HG03175 (cell line): ENCODE measurements at regions not wholly inside any gene's neighbourhood (a gene's known extent, or its start where the extent isn't known, plus 50 kb on each side); places are given as distances from the start of the nearest gene placed in this dataset.
"Not testable (repeated sequence)": the region's sequence is repeated elsewhere in the genome, so short reads cannot be mapped to it uniquely, and the experiment has no call there.

ENCODE experiments used
- ATAC-seq: cut with Tn5 transposase; IDR thresholded peaks from one replicate; pipeline ENCODE4 v1.9.1; 2021; ENCODE audit warnings: mild to moderate bottlenecking, moderate library complexity; ENCODE audit not compliant: unreplicated experiment

GRCh38 chr5:56311306-56311905 lies 78.3 kb upstream of the ANKRD55 start:
- no peak for ATAC-seq

- ATAC-seq: no peak
Observed at GRCh38 chr5:56310711-56311204, 77.6 kb upstream of the ANKRD55 start.

- no peak for ATAC-seq
Observed at GRCh38 chr5:56309262-56309826, 76.2 kb upstream of the ANKRD55 start.

GRCh38 chr5:56307714-56308333 lies 74.7 kb upstream of the ANKRD55 start:
- no peak for ATAC-seq

- ATAC-seq: no peak
Observed at GRCh38 chr5:56306433-56307150, 73.5 kb upstream of the ANKRD55 start.

GRCh38 chr5:56305001-56305950 lies 72.1 kb upstream of the ANKRD55 start:
- no peak for ATAC-seq

- ATAC-seq: no peak
Observed at GRCh38 chr5:56303511-56303910, 70.4 kb upstream of the ANKRD55 start.

DNA sequence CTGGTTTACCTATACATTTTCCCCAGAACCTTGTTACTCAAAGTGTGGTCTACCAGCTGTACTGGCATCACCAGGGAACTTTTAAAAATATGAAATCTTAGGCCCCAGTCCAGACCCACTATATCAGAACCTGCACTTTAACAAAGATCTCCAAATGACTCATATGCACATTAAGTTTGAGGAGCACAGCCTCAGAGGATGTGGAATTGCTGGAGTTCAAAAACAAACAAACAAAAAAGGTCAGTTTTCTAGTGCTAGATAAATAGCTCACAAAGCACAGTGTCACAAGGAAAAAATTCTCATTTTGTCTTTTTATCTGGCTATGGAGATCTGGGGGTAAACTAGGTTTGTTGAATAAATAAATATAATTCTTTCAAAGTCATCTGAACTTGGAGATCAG lies 68.9 kb upstream of the ANKRD55 start:
- no peak for ATAC-seq

GRCh38 chr5:56301069-56301468 lies 67.9 kb upstream of the ANKRD55 start:
- ATAC-seq: no peak

- no peak for ATAC-seq
Observed at GRCh38 chr5:56299212-56299611, 66.1 kb upstream of the ANKRD55 start.

DNA sequence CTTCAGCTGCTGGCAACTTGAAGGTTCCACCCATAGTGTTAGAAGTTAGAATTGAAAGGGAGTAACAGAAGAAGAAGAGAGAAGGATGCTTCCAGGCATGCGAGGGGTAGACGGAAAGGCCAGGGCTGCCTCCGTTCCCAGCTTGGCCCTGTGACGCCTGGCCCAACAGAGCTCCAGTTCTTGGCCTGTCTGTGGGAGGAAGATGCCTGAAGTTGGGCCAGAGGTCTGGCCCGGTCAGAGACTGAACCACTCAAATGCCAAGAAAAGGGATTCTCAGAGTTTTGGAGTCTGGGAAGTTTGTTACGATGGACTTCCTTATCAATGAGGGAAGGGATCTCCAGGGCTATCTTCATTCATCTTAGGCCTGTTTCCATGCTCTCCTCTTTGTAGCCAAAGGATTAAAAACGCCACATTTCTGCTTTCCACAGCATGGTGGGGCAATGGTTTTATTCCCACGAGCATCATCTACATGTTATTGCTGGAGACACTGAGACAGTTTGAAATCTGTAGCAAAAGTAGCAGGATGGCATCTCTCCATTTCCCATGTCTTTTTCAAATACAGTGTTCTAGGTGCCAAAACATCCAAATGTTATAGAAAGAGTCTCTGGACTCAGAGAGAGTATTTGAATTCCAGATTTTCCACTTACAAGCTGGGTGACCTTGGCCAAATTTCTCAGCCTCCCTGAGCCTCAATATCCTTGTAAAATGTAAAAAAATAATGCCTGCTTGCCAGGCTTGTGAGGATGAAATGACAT lies 65.4 kb upstream of the ANKRD55 start:
- no peak for ATAC-seq

GRCh38 chr5:56297851-56298250 lies 64.7 kb upstream of the ANKRD55 start:
- no peak for ATAC-seq

- ATAC-seq: not testable (repeated sequence)
Observed at GRCh38 chr5:56295311-56295710, 62.2 kb upstream of the ANKRD55 start.

GRCh38 chr5:56294354-56294753 lies 61.2 kb upstream of the ANKRD55 start:
- no peak for ATAC-seq

GRCh38 chr5:56292874-56293273 lies 59.7 kb upstream of the ANKRD55 start:
- ATAC-seq: not testable (repeated sequence)

GRCh38 chr5:56291661-56292374 lies 58.7 kb upstream of the ANKRD55 start:
- ATAC-seq: no peak

- no peak for ATAC-seq
Observed at GRCh38 chr5:56291079-56291643, 58.0 kb upstream of the ANKRD55 start.

DNA sequence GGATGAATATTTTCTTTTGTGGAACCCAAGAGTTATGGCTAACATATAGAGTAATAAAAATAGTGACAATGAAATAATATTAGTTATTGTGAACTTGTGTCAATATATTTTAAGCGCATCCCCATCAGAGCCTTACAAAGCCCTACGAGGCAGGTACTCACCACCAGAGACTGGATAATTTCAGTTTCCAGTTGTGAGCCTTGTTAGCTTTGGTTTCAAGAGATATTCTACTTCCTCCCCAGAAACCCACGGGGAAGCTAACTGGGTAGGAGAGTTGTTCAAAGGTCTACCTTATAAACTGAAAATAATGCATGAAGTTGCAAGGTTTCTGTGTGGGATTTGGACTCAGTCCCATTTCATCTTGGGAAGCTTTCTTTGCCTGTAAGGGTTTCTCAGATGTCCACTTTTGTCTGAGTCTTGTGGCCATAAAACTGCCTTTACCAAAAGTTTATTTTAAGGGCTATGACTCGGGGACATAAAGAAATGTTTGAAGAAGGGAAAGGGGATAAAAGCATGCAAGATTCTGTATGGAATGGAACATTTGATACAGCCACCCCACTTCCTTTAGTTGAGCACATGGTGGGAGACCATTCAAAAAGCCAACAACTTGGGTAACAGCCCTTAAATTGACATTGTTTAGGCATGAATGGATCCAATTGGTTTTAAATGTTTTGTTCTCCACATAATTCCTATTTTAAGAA lies 57.4 kb upstream of the ANKRD55 start:
- no peak for ATAC-seq
